ENCODE measurements at regions not wholly inside any gene's neighbourhood (a gene's known extent, or its start where the extent isn't known, plus 50 kb on each side); places are given as distances from the start of the nearest gene placed in this dataset.

- DNase-seq (ENCODE audit: extremely low spot score), result no peak
- TF ChIP-seq CTCF (IDR thresholded peaks at IDR 0.05; ENCODE audit: control extremely low read depth, extremely low read depth, low read depth, missing control alignments), result no peak
- ChIA-PET CTCF (no interaction called here), POLR2A (no interaction called here)
These were observed 115.9 kb downstream of the IFI44 start for GRCh38 chr1:78765489-78765888.

GRCh38 chr1:78779831-78780230, 130.2 kb downstream of the IFI44 start:
- TF ChIP-seq CTCF (IDR thresholded peaks at IDR 0.05; ENCODE audit: control extremely low read depth, extremely low read depth, low read depth, missing control alignments), result no peak
- ChIA-PET CTCF (no interaction called here), POLR2A (no interaction called here)
- DNase-seq (ENCODE audit: extremely low spot score), result no peak

- ChIA-PET CTCF (no interaction called here), POLR2A (no interaction called here)
- DNase-seq (ENCODE audit: extremely low spot score), result no peak
- no peak for TF ChIP-seq CTCF (IDR thresholded peaks at IDR 0.05; ENCODE audit: control extremely low read depth, extremely low read depth, low read depth, missing control alignments)
These were observed 137.9 kb downstream of the IFI44 start for GRCh38 chr1:78787544-78787943.

- ChIA-PET POLR2A (no interaction called here), CTCF (no interaction called here)
- no peak for DNase-seq (ENCODE audit: extremely low spot score)
These were observed 140.5 kb downstream of the IFI44 start for GRCh38 chr1:78790174-78790573.

GRCh38 chr1:78792756-78793155, 143.1 kb downstream of the IFI44 start:
- DNase-seq (ENCODE audit: extremely low spot score), result no peak
- ChIA-PET CTCF (no interaction called here), POLR2A (no interaction called here)

More at GRCh38 chr1:78790174-78790573, 140.5 kb downstream of the IFI44 start:
- no peak for TF ChIP-seq CTCF (IDR thresholded peaks at IDR 0.05; ENCODE audit: control extremely low read depth, extremely low read depth, low read depth, missing control alignments)

GRCh38 chr1:78797108-78797781, 147.6 kb downstream of the IFI44 start:
- no peak for DNase-seq (ENCODE audit: extremely low spot score)
- ChIA-PET CTCF (no interaction called here), POLR2A (no interaction called here)
- TF ChIP-seq CTCF (IDR thresholded peaks at IDR 0.05; ENCODE audit: control extremely low read depth, extremely low read depth, low read depth, missing control alignments), result no peak

More at GRCh38 chr1:78792756-78793155, 143.1 kb downstream of the IFI44 start:
- TF ChIP-seq CTCF (IDR thresholded peaks at IDR 0.05; ENCODE audit: control extremely low read depth, extremely low read depth, low read depth, missing control alignments), result no peak

Data from GM10248 (cell line).